GM23338 (cell line): ENCODE measurements at regions not wholly inside any gene's neighbourhood (a gene's known extent, or its start where the extent isn't known, plus 50 kb on each side); places are given as distances from the start of the nearest gene placed in this dataset.

Experiments
- ATAC-seq: fragments of 200-7000 bp; cut with Tn5 transposase; 3 replicates; pipeline ENCODE4 v1.9.1; 2020
- DNase-seq: peaks from one replicate; pipeline ENCODE4 v3.0.0-alpha.2; 2015; ENCODE audit warnings: low spot score
- H2AFZ ChIP-seq: fragments of 200-600 bp; sonication (generic); 2 replicates; pipeline ENCODE4 v1.8.0; 2016; ENCODE audit warnings: antibody characterized with exemption, mild to moderate bottlenecking, moderate library complexity
- H3F3A ChIP-seq: fragments of 200-600 bp; sonication (generic); replicated peaks from 2 replicates; pipeline ENCODE4 v1.8.0; 2017; ENCODE audit warnings: antibody characterized with exemption, mixed run types, low read depth
- H3K27ac ChIP-seq: fragments of 200-600 bp; sonication (generic); 2 replicates; pipeline ENCODE4 v1.6.1; 2016; ENCODE audit warnings: low read depth
- H3K27me3 ChIP-seq: fragments of 200-600 bp; sonication (generic); 2 replicates; pipeline ENCODE4 v1.8.0; 2016; ENCODE audit warnings: mild to moderate bottlenecking, mixed run types, moderate library complexity; ENCODE audit not compliant: insufficient read depth
- H3K36me3 ChIP-seq: fragments of 200-600 bp; sonication (generic); 2 replicates; pipeline ENCODE4 v1.8.0; 2016; ENCODE audit warnings: mild to moderate bottlenecking; ENCODE audit not compliant: insufficient read depth
- H3K4me1 ChIP-seq: fragments of 200-600 bp; sonication (generic); 2 replicates; pipeline ENCODE4 v1.8.0; 2016; ENCODE audit warnings: mild to moderate bottlenecking, moderate library complexity; ENCODE audit not compliant: insufficient read depth
- H3K4me2 ChIP-seq: fragments of 200-600 bp; sonication (generic); 2 replicates; pipeline ENCODE4 v1.7.1; 2017; ENCODE audit warnings: mixed run types
- H3K4me3 ChIP-seq: fragments of 200-600 bp; sonication (generic); 2 replicates; pipeline ENCODE4 v1.6.1; 2016; ENCODE audit warnings: mixed run types
- H3K79me2 ChIP-seq: fragments of 200-600 bp; sonication (generic); replicated peaks from 2 replicates; pipeline ENCODE4 v1.8.0; 2017; ENCODE audit warnings: mild to moderate bottlenecking; ENCODE audit not compliant: insufficient read depth
- H3K9me2 ChIP-seq: fragments of 200-600 bp; sonication (generic); 2 replicates; pipeline ENCODE4 v1.8.0; 2017; ENCODE audit not compliant: insufficient read depth
- H4K20me1 ChIP-seq: fragments of 200-600 bp; sonication (generic); replicated peaks from 2 replicates; pipeline ENCODE4 v1.8.0; 2017; ENCODE audit warnings: mild to moderate bottlenecking; ENCODE audit not compliant: insufficient read depth
- H3K27ac Mint-ChIP-seq: 2 replicates; pipeline ENCODE4 v1.8.0; 2020; ENCODE audit warnings: inconsistent platforms, mild to moderate bottlenecking, moderate library complexity, mixed read lengths
- H3K27me3 Mint-ChIP-seq: 3 replicates; pipeline ENCODE4 v1.8.0; 2022; ENCODE audit warnings: low read depth, mild to moderate bottlenecking, moderate library complexity, mixed read lengths, inconsistent platforms; ENCODE audit not compliant: insufficient read depth, poor library complexity
- H3K36me3 Mint-ChIP-seq: 3 replicates; pipeline ENCODE4 v1.8.0; 2021; ENCODE audit warnings: low read depth, mild to moderate bottlenecking, inconsistent platforms, moderate library complexity, mixed read lengths
- H3K4me1 Mint-ChIP-seq: 3 replicates; pipeline ENCODE4 v1.8.0; 2020; ENCODE audit warnings: mild to moderate bottlenecking, inconsistent platforms, mixed read lengths
- H3K4me3 Mint-ChIP-seq: 3 replicates; pipeline ENCODE4 v1.8.0; 2021; ENCODE audit warnings: moderate library complexity, mild to moderate bottlenecking, inconsistent platforms, mixed read lengths
- H3K9me3 Mint-ChIP-seq: 3 replicates; pipeline ENCODE4 v1.8.0; 2020; ENCODE audit warnings: moderate library complexity, mild to moderate bottlenecking, inconsistent platforms, mixed read lengths
- CREB1 ChIP-seq: fragments of 250-450 bp; sonication (Bioruptor Pico); IDR thresholded peaks from 2 replicates; pipeline ENCODE4 v1.5.0; 2020; ENCODE audit warnings: low read depth, mild to moderate bottlenecking, moderate library complexity
- EZH2 ChIP-seq: fragments of 200-600 bp; sonication (generic); IDR thresholded peaks from one replicate; pipeline ENCODE4 v1.8.0; 2017; ENCODE audit warnings: antibody characterized with exemption, mild to moderate bottlenecking, low read depth; ENCODE audit not compliant: unreplicated experiment
- EZH2phosphoT487 ChIP-seq: fragments of 200-600 bp; sonication (generic); IDR thresholded peaks from one replicate; pipeline ENCODE4 v1.8.1; 2018; ENCODE audit warnings: antibody characterized with exemption; ENCODE audit not compliant: unreplicated experiment
- JUNB ChIP-seq: IDR thresholded peaks from one replicate; pipeline ENCODE4 v1.6.1; 2016; ENCODE audit warnings: antibody characterized with exemption; ENCODE audit not compliant: unreplicated experiment
- NANOG ChIP-seq: IDR thresholded peaks from 2 replicates; pipeline ENCODE4 v1.6.1; 2016; ENCODE audit warnings: antibody characterized with exemption, borderline replicate concordance
- POLR2AphosphoS5 ChIP-seq: IDR thresholded peaks from 2 replicates; pipeline ENCODE4 v1.6.1; 2016; ENCODE audit warnings: antibody characterized with exemption, low read depth
- STAT1 ChIP-seq: IDR thresholded peaks from one replicate; pipeline ENCODE4 v1.6.1; 2016; ENCODE audit warnings: antibody characterized with exemption; ENCODE audit not compliant: unreplicated experiment
- ZNF114 ChIP-seq: fragments of 250-450 bp; sonication (Bioruptor Pico); IDR thresholded peaks from 2 replicates; pipeline ENCODE4 v1.5.0; 2020; ENCODE audit warnings: mild to moderate bottlenecking, moderate library complexity
- ZNF331 ChIP-seq: fragments of 250-450 bp; sonication (Bioruptor Pico); IDR thresholded peaks from 2 replicates; pipeline ENCODE4 v1.5.0; 2020; ENCODE audit warnings: low read depth, mild to moderate bottlenecking, moderate library complexity
- TF ChIP-seq, protein P1 (sequence below): fragments of 250-450 bp; sonication (Bioruptor Pico); IDR thresholded peaks from 2 replicates; pipeline ENCODE4 v1.5.0; 2020; ENCODE audit warnings: mild to moderate bottlenecking, moderate library complexity
- TF ChIP-seq, protein P2 (sequence below): IDR thresholded peaks from 2 replicates; pipeline ENCODE4 v1.6.1; 2016; ENCODE audit warnings: antibody characterized with exemption
- TF ChIP-seq, protein P3 (sequence below): IDR thresholded peaks from one replicate; pipeline ENCODE4 v1.6.1; 2018; ENCODE audit warnings: antibody characterized with exemption; ENCODE audit not compliant: unreplicated experiment
- TF ChIP-seq, protein P4 (sequence below), 2 experiments: fragments of 200-600 bp in 1 of 2; sonication (generic) in 1 of 2; conservative IDR thresholded peaks; 2 replicates each; pipeline versions ENCODE4 v1.5.1 to v1.6.1; 2016 to 2017; ENCODE audit warnings: antibody characterized with exemption in 2 of 2, low read depth in 2 of 2, mild to moderate bottlenecking in 2 of 2, moderate library complexity in 1 of 2

DNA sequence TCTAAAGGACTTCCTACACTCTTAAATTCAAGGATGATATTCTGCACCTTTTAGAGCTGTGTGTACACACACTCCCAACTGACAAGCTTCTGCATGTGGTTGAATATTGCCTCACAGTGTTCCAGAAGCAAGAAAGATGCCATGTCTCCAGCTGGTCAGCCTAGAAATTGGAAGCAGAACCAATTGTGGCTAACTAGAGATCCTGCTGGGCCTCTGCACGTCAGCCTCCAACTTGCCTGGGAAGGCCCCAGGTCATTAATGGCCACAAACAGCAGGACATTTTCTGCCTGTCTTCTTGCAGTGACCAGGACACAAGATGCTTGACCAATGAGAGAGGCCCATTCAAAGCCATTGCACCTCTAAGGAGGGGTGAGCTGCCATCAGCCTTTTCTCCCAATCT, 571.9 kb upstream of the BRINP1 start:
- Mint-ChIP-seq H3K27me3 (peaks cover 3% of the 10 kb centered on the region), H3K4me3 (no peak overlapping the region)
- no peak for ATAC-seq

More for the DNA sequence above, 571.9 kb upstream of the BRINP1 start:
- H2AFZ ChIP-seq, result no peak overlapping the region
- no peak overlapping the region for H3K4me2 ChIP-seq
- peaks cover 10% of the 10 kb centered on the region; the same call in 1 of the 2 replicates for H3K9me2 ChIP-seq
- Mint-ChIP-seq H3K27ac (no peak overlapping the region), H3K4me1 (peaks cover 17% of the 10 kb centered on the region; the same call in 2 of the 3 replicates), H3K36me3 (no peaks in the 10 kb centered on the region), H3K9me3 (no peaks in the 10 kb centered on the region)
- peaks cover 16% of the 10 kb centered on the region for H3K4me1 ChIP-seq
- no peaks in the 10 kb centered on the region for H3K27me3 ChIP-seq
- TF ChIP-seq, protein P1, sequence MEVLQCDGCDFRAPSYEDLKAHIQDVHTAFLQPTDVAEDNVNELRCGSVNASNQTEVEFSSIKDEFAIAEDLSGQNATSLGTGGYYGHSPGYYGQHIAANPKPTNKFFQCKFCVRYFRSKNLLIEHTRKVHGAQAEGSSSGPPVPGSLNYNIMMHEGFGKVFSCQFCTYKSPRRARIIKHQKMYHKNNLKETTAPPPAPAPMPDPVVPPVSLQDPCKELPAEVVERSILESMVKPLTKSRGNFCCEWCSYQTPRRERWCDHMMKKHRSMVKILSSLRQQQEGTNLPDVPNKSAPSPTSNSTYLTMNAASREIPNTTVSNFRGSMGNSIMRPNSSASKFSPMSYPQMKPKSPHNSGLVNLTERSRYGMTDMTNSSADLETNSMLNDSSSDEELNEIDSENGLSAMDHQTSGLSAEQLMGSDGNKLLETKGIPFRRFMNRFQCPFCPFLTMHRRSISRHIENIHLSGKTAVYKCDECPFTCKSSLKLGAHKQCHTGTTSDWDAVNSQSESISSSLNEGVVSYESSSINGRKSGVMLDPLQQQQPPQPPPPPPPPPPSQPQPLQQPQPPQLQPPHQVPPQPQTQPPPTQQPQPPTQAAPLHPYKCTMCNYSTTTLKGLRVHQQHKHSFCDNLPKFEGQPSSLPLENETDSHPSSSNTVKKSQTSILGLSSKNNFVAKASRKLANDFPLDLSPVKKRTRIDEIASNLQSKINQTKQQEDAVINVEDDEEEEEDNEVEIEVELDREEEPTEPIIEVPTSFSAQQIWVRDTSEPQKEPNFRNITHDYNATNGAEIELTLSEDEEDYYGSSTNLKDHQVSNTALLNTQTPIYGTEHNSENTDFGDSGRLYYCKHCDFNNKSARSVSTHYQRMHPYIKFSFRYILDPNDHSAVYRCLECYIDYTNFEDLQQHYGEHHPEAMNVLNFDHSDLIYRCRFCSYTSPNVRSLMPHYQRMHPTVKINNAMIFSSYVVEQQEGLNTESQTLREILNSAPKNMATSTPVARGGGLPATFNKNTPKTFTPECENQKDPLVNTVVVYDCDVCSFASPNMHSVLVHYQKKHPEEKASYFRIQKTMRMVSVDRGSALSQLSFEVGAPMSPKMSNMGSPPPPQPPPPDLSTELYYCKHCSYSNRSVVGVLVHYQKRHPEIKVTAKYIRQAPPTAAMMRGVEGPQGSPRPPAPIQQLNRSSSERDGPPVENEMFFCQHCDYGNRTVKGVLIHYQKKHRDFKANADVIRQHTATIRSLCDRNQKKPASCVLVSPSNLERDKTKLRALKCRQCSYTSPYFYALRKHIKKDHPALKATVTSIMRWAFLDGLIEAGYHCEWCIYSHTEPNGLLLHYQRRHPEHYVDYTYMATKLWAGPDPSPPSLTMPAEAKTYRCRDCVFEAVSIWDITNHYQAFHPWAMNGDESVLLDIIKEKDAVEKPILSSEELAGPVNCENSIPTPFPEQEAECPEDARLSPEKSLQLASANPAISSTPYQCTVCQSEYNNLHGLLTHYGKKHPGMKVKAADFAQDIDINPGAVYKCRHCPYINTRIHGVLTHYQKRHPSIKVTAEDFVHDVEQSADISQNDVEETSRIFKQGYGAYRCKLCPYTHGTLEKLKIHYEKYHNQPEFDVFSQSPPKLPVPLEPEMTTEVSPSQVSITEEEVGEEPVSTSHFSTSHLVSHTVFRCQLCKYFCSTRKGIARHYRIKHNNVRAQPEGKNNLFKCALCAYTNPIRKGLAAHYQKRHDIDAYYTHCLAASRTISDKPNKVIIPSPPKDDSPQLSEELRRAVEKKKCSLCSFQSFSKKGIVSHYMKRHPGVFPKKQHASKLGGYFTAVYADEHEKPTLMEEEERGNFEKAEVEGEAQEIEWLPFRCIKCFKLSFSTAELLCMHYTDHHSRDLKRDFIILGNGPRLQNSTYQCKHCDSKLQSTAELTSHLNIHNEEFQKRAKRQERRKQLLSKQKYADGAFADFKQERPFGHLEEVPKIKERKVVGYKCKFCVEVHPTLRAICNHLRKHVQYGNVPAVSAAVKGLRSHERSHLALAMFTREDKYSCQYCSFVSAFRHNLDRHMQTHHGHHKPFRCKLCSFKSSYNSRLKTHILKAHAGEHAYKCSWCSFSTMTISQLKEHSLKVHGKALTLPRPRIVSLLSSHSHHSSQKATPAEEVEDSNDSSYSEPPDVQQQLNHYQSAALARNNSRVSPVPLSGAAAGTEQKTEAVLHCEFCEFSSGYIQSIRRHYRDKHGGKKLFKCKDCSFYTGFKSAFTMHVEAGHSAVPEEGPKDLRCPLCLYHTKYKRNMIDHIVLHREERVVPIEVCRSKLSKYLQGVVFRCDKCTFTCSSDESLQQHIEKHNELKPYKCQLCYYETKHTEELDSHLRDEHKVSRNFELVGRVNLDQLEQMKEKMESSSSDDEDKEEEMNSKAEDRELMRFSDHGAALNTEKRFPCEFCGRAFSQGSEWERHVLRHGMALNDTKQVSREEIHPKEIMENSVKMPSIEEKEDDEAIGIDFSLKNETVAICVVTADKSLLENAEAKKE, result no peak
- TF ChIP-seq, protein P2, sequence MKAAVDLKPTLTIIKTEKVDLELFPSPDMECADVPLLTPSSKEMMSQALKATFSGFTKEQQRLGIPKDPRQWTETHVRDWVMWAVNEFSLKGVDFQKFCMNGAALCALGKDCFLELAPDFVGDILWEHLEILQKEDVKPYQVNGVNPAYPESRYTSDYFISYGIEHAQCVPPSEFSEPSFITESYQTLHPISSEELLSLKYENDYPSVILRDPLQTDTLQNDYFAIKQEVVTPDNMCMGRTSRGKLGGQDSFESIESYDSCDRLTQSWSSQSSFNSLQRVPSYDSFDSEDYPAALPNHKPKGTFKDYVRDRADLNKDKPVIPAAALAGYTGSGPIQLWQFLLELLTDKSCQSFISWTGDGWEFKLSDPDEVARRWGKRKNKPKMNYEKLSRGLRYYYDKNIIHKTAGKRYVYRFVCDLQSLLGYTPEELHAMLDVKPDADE, result no peak
- TF ChIP-seq ZNF114 (CRISPR knock-in tag), result no peak
- TF ChIP-seq EZH2phosphoT487, result no peak
- TF ChIP-seq, protein P3, sequence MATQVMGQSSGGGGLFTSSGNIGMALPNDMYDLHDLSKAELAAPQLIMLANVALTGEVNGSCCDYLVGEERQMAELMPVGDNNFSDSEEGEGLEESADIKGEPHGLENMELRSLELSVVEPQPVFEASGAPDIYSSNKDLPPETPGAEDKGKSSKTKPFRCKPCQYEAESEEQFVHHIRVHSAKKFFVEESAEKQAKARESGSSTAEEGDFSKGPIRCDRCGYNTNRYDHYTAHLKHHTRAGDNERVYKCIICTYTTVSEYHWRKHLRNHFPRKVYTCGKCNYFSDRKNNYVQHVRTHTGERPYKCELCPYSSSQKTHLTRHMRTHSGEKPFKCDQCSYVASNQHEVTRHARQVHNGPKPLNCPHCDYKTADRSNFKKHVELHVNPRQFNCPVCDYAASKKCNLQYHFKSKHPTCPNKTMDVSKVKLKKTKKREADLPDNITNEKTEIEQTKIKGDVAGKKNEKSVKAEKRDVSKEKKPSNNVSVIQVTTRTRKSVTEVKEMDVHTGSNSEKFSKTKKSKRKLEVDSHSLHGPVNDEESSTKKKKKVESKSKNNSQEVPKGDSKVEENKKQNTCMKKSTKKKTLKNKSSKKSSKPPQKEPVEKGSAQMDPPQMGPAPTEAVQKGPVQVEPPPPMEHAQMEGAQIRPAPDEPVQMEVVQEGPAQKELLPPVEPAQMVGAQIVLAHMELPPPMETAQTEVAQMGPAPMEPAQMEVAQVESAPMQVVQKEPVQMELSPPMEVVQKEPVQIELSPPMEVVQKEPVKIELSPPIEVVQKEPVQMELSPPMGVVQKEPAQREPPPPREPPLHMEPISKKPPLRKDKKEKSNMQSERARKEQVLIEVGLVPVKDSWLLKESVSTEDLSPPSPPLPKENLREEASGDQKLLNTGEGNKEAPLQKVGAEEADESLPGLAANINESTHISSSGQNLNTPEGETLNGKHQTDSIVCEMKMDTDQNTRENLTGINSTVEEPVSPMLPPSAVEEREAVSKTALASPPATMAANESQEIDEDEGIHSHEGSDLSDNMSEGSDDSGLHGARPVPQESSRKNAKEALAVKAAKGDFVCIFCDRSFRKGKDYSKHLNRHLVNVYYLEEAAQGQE, result no peak
- TF ChIP-seq NANOG, result no peak
- no peak for TF ChIP-seq STAT1
- no peak for TF ChIP-seq ZNF331 (CRISPR knock-in tag)
- no peak for TF ChIP-seq CREB1 (CRISPR knock-in tag)
- TF ChIP-seq POLR2AphosphoS5, result no peak
- no peak for TF ChIP-seq JUNB
- TF ChIP-seq, protein P4, sequence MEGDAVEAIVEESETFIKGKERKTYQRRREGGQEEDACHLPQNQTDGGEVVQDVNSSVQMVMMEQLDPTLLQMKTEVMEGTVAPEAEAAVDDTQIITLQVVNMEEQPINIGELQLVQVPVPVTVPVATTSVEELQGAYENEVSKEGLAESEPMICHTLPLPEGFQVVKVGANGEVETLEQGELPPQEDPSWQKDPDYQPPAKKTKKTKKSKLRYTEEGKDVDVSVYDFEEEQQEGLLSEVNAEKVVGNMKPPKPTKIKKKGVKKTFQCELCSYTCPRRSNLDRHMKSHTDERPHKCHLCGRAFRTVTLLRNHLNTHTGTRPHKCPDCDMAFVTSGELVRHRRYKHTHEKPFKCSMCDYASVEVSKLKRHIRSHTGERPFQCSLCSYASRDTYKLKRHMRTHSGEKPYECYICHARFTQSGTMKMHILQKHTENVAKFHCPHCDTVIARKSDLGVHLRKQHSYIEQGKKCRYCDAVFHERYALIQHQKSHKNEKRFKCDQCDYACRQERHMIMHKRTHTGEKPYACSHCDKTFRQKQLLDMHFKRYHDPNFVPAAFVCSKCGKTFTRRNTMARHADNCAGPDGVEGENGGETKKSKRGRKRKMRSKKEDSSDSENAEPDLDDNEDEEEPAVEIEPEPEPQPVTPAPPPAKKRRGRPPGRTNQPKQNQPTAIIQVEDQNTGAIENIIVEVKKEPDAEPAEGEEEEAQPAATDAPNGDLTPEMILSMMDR (conservative IDR thresholded peaks at IDR 0.05; ENCODE audit: low read depth in 2 of 2), result no peak
- TF ChIP-seq EZH2, result no peak
- DNase-seq, result no peak
- H3K36me3 ChIP-seq, result no peaks in the 10 kb centered on the region
- no peaks in the 10 kb centered on the region for H4K20me1 ChIP-seq
- no peaks in the 10 kb centered on the region for H3K79me2 ChIP-seq
- no peak overlapping the region for H3K27ac ChIP-seq
- H3F3A ChIP-seq, result no peaks in the 10 kb centered on the region
- no peak overlapping the region for H3K4me3 ChIP-seq
